ENCODE measurements at regions not wholly inside any gene's neighbourhood (a gene's known extent, or its start where the extent isn't known, plus 50 kb on each side); places are given as distances from the start of the nearest gene placed in this dataset.

GRCh38 chr12:125519026-125519651 lies 453.9 kb downstream of the AACS start:
- TF ChIP-seq EZH2phosphoT487 (IDR thresholded peaks at IDR 0.05; ENCODE audit: insufficient read depth, low read depth) (no peak), EZH2 (IDR thresholded peaks at IDR 0.05; ENCODE audit: insufficient read depth, poor library complexity, severe bottlenecking) (no peak)

All from GM23248 (cell line).